ENCODE measurements at regions not wholly inside any gene's neighbourhood (a gene's known extent, or its start where the extent isn't known, plus 50 kb on each side); places are given as distances from the start of the nearest gene placed in this dataset.

GRCh38 chr20:41734506-41734945, 116.3 kb upstream of the CHD6 start (continued):
- TF ChIP-seq ZNF646 (CRISPR knock-in tag; IDR thresholded peaks at IDR 0.05) (no peak), ONECUT2 (CRISPR knock-in tag; IDR thresholded peaks at IDR 0.05) (no peak), RORA (CRISPR knock-in tag; IDR thresholded peaks at IDR 0.05) (no peak), TCF7L2 (IDR thresholded peaks at IDR 0.05; ENCODE audit: low read depth, low read length) (no peak), ZNF605 (CRISPR knock-in tag; IDR thresholded peaks at IDR 0.05) (peak; percentile 56; the same call in 1 of the 2 replicates)
- TF ChIP-seq, protein P1, sequence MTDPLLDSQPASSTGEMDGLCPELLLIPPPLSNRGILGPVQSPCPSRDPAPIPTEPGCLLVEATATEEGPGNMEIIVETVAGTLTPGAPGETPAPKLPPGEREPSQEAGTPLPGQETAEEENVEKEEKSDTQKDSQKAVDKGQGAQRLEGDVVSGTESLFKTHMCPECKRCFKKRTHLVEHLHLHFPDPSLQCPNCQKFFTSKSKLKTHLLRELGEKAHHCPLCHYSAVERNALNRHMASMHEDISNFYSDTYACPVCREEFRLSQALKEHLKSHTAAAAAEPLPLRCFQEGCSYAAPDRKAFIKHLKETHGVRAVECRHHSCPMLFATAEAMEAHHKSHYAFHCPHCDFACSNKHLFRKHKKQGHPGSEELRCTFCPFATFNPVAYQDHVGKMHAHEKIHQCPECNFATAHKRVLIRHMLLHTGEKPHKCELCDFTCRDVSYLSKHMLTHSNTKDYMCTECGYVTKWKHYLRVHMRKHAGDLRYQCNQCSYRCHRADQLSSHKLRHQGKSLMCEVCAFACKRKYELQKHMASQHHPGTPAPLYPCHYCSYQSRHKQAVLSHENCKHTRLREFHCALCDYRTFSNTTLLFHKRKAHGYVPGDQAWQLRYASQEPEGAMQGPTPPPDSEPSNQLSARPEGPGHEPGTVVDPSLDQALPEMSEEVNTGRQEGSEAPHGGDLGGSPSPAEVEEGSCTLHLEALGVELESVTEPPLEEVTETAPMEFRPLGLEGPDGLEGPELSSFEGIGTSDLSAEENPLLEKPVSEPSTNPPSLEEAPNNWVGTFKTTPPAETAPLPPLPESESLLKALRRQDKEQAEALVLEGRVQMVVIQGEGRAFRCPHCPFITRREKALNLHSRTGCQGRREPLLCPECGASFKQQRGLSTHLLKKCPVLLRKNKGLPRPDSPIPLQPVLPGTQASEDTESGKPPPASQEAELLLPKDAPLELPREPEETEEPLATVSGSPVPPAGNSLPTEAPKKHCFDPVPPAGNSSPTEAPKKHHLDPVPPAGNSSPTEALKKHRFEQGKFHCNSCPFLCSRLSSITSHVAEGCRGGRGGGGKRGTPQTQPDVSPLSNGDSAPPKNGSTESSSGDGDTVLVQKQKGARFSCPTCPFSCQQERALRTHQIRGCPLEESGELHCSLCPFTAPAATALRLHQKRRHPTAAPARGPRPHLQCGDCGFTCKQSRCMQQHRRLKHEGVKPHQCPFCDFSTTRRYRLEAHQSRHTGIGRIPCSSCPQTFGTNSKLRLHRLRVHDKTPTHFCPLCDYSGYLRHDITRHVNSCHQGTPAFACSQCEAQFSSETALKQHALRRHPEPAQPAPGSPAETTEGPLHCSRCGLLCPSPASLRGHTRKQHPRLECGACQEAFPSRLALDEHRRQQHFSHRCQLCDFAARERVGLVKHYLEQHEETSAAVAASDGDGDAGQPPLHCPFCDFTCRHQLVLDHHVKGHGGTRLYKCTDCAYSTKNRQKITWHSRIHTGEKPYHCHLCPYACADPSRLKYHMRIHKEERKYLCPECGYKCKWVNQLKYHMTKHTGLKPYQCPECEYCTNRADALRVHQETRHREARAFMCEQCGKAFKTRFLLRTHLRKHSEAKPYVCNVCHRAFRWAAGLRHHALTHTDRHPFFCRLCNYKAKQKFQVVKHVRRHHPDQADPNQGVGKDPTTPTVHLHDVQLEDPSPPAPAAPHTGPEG (CRISPR knock-in tag; IDR thresholded peaks at IDR 0.05): no peak
- TF ChIP-seq, protein P2, sequence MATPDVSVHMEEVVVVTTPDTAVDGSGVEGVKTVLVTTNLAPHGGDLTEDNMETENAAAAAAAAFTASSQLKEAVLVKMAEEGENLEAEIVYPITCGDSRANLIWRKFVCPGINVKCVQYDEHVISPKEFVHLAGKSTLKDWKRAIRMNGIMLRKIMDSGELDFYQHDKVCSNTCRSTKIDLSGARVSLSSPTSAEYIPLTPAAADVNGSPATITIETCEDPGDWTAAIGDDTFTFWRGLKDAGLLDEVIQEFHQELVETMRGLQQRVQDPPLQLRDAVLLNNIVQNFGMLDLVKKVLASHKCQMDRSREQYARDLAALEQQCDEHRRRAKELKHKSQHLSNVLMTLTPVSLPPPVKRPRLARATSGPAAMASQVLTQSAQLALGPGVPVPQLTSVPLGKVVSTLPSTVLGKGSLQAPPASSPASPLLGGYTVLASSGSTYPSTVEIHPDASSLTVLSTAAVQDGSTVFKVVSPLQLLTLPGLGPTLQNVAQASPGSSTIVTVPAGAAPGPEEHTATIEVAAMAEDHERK (CRISPR knock-in tag; IDR thresholded peaks at IDR 0.05; ENCODE audit: low read depth): no peak
- TF ChIP-seq, protein P3, sequence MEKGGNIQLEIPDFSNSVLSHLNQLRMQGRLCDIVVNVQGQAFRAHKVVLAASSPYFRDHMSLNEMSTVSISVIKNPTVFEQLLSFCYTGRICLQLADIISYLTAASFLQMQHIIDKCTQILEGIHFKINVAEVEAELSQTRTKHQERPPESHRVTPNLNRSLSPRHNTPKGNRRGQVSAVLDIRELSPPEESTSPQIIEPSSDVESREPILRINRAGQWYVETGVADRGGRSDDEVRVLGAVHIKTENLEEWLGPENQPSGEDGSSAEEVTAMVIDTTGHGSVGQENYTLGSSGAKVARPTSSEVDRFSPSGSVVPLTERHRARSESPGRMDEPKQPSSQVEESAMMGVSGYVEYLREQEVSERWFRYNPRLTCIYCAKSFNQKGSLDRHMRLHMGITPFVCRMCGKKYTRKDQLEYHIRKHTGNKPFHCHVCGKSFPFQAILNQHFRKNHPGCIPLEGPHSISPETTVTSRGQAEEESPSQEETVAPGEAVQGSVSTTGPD (CRISPR knock-in tag; IDR thresholded peaks at IDR 0.05): no peak
